Effector CD8-positive, alpha-beta T cell (primary cell): ENCODE measurements at regions not wholly inside any gene's neighbourhood (a gene's known extent, or its start where the extent isn't known, plus 50 kb on each side); places are given as distances from the start of the nearest gene placed in this dataset.

Source experiments
- DNase-seq: peaks from one replicate; lab custom pipeline; 2025; lab: John Stamatoyannopoulos, UW

DNA sequence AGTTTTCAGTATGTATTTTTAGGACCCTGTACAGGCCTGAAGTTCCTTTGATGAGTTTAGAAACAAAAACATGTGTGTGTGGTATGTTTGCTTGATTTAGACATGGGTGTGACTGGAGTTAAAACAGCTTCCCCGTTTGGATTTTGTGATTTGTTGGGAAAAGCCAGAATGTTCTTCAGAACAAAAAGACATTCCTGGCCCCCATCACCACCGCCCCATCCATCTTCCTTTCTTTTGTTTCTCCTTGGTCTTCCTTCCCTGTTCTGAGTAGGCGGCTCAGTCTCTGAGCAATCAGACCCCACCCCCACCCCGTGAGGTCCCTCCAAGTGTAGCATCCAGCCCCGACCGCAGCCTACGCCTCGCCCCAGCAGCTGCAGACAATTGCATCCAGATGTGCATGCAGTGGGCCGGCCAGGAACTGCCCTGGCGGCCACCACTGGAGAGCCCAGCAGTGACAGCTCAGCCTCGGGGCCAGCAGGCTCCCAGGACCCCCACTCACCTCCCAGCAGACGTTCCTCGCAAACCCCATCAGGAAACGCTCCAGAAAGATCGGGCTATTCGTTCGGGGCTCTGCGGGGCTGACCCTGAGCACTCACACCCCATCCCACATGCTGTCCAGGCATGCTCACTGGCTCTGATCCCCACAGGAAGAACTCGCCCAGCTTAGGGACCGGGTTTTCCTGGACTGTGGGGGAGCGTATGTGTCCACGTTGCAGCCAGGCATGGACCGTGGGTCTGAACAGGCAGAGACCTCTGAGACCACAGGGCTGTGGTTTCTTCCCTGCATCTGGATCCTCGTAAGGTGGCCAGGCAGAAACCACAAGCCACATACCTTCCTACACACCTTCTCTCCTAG lies 99.8 kb upstream of the CDH5 start:
- no peak for DNase-seq

DNA sequence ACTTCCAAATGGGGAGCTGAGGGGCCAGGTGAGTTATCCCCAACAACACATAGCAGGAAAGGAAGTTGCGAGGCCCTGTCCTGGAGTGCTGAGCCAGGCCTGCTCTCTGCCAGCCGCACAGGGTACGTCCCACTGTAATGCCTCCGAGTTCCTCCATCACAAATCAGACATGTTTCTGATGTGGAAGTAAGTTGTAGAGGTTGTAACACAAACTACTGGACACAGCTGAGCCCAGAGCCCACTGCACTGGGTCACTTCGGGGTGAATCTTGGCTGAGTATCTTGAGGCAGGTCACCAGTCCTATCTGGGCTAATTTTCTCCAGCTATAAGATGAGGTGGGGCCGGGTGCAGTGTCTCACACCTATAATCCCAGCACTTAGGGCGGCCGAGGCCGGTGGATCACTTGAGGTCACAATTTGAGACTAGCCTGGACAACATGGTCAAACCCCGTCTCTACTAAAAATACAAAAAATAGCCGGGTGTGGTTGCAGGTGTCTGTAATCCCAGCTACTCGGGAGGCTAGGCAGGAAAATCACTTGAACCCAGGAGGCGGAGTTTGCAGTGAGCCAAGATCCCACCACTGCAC lies 100.8 kb upstream of the CDH5 start:
- no peak for DNase-seq

GRCh38 chr16:66265048-66265415 lies 101.5 kb upstream of the CDH5 start:
- no peak for DNase-seq

DNA sequence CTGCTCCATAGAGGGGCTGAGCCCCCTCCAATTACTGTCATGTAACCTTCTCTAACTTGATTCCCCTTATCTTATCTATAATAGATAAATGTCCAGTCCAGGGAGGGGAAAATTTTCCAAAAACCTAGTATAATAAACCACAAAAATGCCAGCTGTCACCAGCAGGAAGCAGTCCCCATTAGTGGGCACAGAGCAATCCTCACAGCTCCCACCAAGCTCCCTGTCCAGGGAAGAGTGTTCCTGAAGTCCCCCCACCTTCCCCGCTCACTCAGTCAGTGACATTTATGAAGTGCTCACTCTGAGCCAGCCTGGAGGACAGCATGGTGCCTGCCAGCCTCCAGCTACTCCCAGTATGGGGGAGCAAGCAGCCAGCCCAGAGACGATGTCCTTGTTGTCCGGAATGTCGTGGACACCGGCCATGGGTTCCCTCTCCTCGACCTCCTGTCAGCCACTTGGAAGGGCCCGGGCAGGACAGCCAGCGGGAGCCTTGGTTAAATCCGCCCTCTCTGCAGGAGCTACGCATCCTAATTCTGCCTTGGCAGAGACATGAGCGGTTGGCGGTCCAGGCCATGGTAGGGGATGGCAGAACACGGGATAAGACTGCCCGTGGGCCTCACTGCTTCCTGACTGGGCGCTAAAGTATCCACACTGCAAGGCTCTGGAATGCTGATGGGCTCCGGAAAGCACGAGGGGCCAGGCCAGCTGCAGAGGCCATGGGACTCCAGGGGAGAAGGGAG lies 102.0 kb upstream of the CDH5 start:
- no peak for DNase-seq

DNA sequence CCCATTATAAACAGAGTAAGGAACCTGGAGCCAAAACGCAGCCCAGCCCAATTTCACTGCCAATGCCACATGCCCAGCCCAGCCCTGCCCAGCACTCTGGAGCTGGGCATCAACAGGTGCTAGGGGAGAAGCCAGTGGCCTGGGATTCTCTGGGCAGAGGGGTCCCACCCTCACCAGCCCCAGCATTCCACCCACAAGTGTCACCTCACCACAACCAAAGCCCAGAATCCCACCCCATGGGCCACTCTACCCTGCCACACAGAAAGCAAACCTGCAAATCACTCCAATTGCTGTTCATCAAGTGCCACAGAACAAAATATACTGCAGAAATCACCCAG lies 102.5 kb upstream of the CDH5 start:
- DNase-seq, result no peak

- no peak for DNase-seq
Measured at GRCh38 chr16:66263168-66263972, 103.1 kb upstream of the CDH5 start.

- DNase-seq, result no peak
Measured at GRCh38 chr16:66262253-66263167, 104.0 kb upstream of the CDH5 start.

GRCh38 chr16:66261826-66262225 lies 104.7 kb upstream of the CDH5 start:
- DNase-seq, result no peak

- DNase-seq, result no peak
Measured at GRCh38 chr16:66260522-66261254, 105.8 kb upstream of the CDH5 start.

GRCh38 chr16:66258916-66259845 lies 107.3 kb upstream of the CDH5 start:
- no peak for DNase-seq

DNA sequence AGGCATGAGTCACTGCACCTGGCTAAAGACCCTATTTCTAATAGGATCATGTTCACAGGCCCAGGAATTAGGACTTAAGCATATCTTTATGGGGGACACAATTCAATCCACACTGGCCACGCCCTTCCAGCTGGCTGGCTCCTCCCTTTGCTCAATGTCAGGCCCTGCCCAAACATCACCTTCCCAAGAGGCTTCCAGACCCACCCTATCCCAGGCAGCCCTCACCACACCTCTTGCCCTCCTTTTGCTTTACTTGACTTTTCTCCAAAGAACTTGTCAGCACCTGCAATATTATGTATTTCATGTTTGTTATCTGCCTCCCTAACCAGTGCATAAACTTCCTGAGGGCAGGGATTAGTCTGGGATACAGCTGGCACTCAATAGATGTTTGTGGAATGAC lies 109.6 kb upstream of the CDH5 start:
- no peak for DNase-seq

- DNase-seq, result no peak
Measured at GRCh38 chr16:66255647-66256046, 110.8 kb upstream of the CDH5 start.

DNA sequence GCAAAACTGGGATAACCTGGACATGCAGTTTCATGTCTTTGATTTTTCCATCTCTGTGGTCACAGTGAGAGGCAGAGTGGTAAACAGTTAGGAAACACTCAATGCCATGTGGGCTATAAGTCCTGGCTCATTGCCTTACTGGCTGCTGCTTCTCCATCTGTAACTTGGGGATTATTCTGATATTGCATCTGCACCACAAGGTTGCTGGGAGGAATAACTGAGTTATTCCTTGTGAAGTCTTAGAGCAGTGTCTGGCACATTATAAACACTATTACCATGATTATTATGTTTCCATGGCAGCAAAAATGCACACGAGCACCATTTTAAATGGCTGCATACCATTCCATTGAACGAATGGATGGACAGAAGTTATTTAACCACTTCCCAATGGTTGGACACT lies 111.7 kb upstream of the CDH5 start:
- DNase-seq, result no peak

DNA sequence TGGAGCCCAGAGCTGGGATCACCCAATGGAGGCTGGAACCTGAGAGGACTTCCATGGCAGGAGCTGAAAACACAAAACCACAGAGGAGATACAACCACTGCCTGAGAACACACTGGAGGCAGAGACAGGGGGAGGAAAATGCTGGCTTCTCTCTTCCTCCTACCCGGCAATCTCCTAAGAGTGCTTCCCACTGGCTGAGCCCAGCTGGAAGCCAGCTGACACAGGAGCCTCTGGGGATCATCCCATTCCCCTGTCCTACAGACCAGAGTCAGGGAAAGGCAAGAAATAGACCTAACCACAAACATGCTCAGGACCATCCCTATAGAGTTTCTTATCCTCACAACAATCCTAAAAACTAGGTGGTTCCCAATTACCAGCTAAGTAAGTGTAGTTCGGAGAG lies 112.4 kb upstream of the CDH5 start:
- DNase-seq, result no peak

DNA sequence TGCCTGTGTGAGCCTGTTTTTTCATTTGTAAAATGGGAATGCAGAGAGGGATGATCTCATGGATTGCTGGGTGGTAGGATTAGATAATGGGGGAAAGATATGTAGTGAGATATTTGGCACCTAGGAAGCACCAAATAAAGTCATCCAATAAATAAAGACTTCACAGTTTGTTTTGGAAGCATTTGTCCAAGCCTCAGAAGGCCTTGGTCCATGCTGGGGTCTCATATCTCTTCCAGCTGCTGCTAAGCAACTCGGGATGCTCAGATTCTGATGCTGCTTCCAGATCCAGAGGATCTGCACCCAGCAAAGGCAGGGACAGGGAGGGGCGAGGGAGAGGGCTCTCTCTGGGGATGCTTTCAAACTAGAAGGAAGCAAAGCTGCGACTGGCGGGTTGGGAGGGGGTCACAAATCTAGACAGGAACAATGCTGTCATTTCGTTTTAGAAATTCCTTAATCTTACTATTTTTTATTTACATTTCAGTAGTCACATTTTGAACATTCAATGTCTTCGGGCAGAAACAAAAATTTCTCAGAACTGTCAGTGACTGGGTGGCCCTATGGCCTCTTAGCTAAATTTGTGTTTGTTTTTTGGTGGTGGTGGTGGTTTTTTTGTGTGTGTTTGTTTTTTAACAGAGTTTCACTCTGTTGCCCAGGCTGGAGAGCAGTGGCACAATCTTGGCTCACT lies 114.9 kb upstream of the CDH5 start:
- no peak for DNase-seq

DNA sequence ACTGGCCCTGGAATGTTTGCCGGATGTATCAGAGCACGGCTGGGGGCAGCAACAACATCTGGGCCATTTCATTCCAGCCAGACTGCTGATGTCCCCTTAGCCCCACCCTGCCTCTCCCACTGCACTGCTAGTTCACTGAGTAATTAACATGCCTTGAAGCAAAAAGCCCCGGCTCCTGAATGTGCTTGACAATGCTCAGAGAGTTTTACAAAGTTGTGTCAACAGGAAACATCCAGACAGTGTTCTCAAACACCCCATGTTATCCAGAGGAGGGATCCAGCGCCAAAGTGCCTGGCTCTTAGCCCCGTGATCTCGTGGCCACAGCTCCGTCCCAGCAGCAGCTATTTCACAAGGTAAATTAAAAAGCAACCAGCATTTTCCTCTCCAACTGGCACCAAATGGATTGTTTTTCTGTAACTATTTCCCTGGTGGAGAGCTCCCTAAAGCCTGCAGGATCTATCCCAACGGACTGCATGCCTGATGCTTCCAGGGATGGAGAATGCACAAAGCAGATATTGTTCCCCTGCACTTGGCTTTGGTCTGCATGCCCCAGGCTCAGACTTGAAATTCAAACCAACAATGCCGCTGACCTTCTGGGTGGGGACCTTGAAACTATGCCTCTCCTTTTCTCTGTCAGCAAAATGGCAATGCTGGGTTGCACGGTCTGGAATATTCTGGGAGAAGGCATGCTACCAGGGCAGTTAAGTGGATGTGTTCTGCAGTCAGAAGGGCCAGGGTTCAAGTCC lies 115.6 kb upstream of the CDH5 start:
- DNase-seq, result no peak

GRCh38 chr16:66247516-66248481 lies 118.7 kb upstream of the CDH5 start:
- DNase-seq, result no peak
